ENCODE measurements at regions not wholly inside any gene's neighbourhood (a gene's known extent, or its start where the extent isn't known, plus 50 kb on each side); places are given as distances from the start of the nearest gene placed in this dataset.

DNA sequence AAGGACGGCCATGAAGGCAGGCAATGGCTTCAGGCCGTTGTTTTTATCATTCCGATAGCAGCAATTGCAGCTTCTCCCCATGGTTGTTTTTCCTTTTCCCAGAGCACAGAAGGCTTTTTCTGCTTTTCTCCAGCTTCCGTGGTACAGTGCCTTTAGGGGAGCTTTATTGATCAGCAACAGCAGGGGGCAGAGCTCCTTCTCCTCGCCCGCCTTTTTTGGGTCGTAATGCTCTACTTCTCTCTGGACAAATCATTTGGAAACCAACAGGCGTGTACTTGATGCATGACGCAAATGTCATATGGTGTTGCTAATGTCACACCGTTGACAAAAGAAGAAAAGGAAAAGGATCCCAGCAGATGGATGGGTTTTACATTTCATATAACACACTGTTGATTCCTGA is 79.7 kb upstream of the SNRK start:
- no peak for DNase-seq

DNA sequence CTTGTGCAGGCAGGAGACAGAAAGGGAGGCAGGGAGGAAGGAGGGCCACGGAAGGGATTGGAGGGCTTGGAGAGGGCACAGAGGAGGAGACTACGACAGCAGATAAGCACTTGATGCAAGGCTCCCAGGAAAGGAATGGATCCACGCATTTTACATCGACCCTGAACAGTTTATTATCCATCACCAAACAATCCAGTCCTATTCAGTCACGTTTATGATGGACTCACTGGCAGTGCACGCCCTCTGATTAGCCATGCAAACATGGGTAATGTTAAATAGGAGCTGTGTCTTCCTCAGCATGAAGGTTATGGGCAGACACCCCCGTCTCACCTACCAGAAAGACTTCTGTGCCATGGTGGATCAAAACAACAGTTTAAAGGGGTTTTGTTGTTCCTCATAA is 80.2 kb upstream of the SNRK start:
- no peak for DNase-seq

DNA sequence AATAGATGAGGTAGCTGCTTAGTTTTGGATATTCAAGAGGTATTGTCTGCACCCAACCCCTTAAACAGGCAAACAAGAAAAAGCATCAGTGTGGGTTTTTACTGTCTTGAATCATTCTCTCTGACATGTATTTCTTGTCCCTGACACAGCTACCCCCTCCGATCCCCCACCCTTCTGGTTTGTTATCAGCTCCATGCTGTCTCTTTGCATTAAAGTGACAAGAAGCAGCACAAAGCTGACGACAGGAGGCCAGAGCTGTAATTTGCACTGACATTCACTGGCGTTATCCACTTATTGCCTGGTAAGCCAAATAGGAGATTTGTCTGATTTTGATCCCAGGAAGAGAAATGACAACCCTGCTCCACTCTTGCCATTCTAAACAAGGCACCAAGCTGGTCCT is 83.3 kb upstream of the SNRK start:
- no peak for DNase-seq

DNA sequence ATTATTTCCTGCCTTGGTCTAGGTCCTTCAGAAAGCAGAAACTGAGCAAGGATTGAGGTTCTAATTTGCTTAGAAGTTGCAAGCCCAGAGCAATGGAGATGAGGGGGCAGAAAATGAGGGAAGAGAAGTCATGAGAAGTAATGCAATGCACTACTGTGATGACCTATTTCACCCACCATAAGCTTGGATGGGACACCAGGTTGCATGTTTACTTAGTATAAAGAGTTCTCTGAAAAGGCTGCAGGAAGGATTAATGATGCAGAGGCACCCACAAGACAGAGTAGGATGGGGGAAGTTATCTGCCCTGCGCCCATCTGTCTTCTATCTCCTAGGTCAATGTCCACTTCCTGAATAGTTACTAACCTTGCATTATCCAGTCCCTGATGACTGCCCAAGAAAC is 84.8 kb upstream of the SNRK start:
- DNase-seq = no peak

DNA sequence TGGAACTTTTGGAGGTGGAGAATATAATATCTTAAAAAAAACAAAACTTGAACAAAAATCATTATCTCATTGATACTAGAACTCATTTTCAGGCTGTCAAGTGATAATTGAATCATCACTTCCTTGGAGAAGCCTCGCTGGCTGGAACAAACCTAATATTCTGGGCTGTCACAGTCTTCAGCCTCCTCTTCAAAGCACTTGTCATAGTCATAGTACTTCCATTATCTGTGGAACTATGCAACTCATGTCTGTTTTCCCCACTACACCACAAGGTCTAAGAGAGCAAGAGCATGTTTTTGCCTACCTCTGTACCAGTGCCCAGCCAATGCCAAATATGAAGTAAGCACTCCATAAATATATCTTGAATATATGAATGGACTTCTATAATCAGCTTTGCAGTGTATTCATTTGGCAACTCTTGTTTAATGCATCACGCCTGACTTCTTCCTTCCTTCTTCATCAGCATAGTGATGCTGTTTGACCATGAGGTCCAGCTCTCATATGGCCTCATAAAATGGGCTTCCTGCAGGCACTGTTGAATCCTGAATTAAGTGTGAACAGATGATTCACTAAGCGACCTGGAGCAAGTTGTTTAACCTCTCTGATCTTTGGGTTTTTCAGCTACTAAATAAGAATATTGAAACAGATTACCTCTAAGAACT is 86.6 kb upstream of the SNRK start:
- DNase-seq = no peak

DNA sequence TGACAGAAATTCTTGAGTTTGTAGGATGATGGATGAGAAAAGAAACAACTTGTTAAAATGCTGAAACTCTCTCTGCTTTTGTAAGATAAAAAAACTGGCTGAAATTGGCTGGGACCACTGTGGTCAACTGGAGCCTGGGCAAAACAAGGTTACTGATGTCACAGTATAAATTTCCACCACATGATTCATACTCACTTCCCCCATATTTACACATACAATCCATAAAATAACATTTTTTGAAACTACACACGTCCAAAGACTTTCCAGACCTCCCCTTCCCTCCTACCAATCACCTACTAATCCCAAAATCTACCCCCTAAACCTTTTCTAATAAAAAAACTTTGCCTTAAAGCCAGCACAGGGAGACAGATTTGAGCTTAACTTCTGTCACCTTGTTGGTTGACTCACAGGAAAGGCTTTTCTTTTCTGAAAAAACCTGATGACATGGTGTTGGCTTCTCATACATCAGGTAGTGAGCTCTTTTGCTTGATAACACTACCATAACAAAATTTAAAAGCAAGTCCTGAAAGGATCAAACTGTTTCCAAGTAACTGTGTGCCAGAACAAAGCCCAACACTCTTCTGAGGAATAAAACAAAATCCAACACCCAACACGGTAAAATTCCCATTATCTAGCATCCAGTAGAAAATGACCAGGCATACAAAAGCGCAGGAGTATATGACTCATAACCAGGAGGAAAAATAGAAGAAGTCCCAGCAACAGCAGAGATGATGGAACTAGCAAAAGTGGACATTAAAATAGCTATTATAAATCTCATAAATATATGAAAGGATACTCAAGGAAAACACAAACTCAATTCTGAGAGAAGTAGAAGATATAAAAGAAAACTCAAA is 87.3 kb upstream of the SNRK start:
- DNase-seq = no peak

DNA sequence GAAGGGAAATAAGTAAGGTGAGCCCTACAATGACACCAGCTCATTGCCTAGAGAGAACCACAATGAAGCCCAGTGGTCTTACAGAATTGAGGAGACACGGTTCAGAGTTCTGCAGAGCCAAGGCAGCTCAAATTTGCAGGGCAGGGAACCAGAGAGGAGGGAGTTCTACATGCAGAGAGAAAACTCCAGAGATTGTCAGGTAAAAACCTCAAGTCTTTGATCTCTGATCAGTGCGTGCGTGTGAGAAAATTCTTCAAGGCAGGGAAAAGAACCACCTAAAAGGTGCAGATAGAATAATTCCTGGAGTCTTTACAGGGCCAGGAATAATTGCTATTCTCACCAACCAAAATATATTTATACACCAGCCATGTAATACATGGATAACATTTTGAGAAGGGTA is 88.0 kb upstream of the SNRK start:
- DNase-seq = no peak

DNA sequence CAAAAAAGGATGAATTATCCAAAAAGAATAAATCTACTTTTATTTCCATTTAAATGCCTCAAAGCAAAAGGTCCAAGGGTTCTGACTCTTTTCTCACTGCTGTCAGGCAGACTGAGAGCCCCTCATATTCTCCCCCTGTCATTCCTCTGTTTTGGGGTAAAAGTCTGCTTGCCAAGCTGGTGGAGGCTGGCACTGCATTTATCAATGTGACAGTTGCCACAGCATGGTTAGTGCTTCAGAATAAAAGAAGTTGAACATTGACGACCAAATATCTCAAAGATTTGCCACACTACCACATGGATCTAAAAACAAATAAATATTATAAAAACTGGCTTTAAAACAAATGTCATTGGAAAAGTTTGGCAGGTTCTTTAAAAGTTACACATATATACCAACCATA is 89.2 kb upstream of the SNRK start:
- DNase-seq = no peak

DNA sequence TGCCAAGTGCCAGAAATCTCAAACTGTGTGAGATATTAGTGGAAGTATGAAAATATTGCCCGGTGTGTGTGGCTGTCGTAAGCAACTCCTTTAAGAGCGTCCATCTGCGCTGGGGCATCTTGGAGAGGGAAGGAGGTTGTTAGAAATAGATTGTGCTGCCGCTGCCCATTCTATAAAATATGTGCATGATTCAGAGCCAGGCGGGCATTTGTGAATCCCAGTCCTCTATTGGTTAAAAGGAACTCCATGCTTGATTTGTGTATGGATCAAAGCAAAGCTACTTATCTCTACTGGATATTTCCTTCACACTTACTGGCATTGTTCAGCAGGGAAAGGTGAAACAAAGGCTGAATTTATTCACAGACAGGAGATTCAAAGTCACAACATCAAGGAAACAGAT is 89.6 kb upstream of the SNRK start:
- no peak for DNase-seq

DNA sequence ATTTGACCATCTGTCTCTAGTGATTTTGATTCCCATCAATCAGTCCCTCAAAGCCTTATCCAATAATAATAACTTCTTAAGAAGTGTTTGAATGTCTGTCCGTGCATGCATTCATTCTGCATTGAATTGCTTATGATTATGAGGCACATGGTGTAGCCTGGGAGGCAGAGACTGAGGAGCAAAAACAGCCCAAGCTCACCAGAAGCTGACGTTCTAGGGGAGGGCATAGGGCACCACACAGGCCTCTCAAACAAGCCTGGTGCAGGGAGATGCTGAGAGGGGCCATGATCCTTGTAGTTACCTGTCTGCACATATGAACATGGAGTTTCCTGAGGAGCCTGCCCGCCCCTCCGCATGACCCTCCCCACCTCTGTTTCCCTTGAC is 89.2 kb upstream of the POMGNT2 start:
- no peak for DNase-seq

DNA sequence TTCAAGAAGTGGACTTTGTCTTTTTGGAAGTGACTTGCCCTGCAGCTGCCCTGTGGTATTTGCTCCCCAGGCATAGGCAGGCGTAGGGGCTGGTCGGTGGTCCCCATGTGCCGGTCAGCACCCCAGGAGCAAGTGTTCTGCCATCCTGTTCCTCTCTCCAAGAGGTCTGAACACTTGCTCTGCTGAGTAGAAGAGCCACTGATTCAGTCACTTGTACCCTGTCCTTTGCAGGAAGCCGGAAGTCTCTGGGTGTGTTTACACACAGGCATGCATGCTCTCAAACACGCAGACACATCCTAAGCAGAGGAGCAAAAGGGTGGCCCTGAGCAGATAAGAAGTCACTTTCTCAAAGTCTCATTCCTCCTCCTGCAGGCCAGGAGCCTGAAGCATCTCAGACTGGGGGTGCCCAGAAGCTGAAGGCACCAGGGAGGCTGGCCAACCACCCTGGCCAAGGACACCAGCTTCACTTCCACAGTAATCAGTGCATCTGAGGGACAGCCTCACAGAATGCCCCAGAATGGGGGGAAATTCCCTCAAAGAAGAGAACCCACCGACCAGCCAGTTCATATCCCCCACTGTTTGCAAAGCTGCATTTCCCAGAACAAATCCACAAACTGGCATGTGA is 88.7 kb upstream of the POMGNT2 start:
- no peak for DNase-seq

DNA sequence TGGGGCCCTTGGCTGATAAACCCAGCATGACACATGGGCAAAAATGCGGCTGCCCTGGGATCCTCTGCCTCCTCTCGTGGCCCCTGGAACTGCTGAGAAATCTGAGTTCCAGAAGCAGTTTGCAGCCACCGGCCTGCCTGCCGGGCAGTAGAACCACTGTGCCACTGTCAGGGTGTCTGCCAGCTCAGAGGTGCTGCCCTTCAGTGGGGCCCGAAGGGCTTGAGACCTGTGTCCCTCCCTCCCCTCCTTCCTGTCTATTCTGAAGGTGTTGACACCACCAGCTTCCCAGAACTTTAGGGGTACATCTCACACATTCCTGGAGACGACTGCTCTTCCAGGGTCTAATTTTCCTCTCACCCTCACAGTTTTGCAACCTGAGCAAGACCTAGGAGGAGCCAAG is 88.2 kb upstream of the POMGNT2 start:
- DNase-seq = no peak

DNA sequence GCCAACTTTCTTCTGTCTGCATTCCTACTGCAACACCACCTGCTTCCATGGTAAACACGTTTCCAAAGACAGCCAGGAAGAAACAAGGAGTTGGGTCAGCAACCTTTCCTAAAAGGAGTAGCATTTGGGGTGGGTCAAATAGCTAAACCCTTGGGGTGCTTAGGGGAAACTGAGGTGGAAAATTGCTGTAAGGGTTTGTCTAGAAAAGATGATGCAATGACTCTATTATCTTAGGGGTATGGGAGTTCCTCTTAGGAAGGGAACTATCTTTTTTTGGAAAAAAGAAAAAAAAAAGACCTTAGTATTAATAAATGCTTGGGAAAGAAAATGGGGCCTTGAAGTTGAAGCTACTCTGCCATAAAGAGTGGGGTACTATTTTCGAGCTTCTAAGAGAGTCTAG is 86.1 kb upstream of the POMGNT2 start:
- no peak for DNase-seq

DNA sequence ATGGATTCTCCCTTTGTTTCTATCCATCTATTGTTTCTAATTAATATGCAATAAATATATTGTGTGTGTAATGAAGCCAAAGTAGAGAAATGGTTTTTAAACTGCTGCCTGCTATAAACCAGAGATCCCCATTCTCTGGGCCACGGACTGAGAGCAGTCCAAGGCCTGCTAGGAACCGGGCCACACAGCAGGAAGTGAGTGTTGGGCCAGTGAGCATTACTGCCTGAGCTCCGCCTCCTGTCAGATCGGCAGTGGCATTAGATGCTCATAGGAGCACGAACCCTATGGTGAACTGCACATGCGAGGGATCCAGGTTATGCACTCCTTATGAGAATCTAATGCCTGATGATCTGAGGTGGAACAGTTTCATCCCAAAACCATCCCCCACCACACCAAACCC is 85.2 kb upstream of the POMGNT2 start:
- DNase-seq = no peak

DNA sequence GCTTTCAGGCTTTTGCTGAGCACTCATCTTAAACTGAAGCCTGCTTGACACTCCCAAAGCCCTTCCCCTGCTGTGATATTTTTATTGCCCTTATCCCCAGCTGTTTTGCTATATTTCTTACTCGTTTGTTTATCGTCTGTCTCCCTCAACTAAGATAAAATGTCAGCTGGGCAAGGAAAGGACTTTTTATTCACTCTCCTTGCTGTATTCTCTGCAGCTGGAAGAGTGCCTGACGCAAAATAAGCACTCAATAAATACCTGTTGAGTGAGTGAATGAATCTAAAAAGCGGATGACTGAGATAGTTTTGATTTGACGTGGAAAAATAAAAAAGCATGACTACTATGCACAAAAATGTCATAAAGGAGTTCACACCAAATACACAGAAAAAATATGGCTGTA is 84.8 kb upstream of the POMGNT2 start:
- no peak for DNase-seq

DNA sequence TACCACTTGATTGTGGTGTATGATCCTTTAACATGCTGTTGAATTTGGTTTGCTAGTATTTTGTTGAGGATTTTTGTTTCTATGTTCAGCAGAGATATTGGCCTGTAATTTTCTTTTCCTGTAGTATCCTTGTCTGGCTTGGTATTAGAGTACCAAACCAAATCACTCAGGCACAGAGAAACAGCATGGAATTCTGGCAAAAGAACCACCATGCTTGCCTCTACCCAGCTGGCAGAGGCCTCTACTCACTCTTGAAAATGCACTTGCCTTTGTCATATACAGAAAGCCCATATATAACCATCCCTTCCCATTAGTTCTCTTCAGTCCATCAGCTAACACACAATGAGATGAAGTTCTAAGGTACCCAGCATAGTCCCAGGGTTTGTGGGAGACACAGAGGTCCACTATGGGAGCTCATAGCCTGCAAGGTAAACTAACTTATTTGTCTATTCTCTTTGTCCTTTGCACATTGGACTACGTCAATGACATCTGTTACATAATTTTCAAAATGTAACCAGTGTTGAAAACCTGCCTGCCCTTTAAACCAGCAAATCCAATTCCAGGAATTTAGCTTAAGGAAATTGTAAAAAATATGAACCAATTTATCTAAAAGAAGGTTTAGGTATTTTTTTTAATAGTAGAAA is 82.1 kb upstream of the POMGNT2 start:
- DNase-seq = no peak

DNA sequence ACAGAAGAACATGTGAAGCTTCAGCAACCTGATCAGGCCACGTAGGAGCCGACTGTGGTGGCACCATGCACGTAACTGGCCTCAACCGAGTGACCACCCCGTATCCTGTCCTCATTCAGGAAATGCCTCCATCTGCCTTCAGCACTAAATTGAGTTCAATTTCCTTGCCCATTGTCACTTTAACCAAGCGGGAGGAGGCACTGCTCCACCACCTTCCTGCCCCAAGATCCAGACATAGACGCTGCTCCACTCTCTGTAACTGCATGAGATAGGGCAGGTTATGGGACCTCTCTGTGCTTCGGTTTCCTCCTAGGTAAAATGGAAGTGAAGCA is 80.1 kb upstream of the POMGNT2 start:
- no peak for DNase-seq

DNA sequence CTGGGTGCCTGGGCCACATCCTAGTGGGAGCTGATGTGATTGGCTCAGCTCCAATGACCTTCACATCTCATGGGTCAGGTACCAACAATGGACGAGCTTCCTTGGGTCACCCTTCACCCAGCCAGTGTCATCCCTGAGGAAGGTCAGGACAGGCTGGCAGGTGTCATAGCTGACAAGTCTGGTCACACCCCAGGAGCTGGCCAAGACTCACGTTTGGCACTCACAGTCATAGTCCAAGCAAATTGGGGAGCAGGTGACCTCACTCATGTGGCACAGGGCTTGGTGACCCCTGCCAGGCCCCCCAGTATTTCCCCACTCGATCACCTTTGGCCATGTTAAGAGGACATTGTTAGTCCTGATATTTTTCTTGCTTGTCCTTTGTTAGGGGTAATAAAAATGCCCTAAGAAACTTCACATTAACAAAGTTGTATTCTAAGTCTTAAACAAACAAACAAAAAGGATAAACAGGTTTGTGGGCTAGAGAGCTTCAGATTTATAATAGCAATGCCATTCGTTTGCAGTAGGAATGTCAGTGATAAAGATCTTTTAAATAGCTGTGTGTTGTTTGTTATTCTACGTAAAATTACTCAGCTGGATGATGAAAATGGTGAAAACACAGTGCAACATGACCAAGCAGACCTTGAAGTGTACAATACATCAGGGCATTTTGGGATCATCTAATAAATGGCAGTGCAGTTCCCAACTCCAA is 79.5 kb upstream of the POMGNT2 start:
- DNase-seq = no peak

DNA sequence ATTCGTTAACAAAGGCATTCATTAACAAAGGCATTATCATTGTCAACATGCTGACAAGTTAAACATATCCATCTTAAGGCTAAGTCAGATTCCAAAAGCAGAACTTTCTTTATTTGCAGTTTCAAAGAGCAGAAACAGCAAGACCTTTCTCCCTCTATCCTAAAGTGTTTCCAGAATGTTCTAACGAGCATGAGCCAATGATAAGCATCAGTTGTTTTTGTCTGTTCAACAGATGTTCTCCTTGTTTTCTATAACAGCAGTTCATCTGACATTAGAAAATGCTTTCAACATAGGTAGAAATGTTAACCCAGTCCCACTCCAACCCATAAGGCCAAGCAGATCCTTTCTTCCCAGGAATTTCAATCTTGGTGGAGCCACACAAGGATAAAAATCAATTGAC is 77.6 kb upstream of the POMGNT2 start:
- no peak for DNase-seq

DNA sequence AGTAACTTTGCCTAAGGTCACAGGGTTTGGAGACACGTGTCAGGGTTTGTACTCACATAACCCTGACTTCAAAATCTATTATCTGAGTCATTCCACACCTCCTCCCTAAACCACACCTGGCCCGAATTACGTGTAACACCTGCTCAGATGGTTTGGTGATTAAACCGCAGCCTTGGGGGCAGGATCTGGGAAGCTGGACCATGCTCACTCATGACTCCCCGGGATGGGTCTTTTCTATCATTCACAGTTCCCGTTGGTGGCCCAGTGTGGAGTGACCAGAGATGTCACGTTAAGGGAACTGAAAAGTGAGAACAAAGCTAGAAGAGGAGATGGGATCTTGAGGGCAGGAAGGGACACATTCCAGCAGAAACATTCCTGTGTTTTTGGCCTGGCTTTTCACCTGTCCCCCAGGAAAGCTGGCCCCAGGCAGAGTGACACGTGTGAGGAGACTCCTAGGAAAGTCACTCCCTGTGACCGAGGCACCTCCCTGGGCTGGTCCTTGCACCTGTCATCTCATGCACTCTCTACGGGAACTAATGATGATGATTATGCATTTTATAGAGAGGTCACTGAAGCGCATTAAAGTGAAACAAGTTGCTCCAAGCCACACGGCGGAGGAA is 75.4 kb upstream of the POMGNT2 start:
- peak; percentile 40 for DNase-seq

DNA sequence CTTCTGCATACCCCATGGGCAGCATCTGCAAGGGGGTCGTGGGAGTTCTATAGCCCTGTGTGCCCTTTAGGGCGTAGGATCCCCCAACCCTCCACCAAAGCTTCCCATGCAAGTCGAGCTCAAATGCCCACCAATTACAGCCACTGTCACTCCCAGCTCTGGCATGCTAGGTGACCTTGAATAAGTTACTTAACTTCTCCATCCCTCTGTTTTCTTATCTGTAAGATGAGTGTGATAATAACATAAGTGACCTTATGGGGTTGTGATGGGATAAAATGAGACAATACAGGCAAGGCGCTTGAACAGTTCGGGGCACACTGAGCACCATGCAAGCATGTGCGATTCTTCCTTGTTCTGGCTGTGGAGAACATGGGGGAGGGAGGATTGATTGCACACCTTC is 74.8 kb upstream of the POMGNT2 start:
- DNase-seq = no peak

DNA sequence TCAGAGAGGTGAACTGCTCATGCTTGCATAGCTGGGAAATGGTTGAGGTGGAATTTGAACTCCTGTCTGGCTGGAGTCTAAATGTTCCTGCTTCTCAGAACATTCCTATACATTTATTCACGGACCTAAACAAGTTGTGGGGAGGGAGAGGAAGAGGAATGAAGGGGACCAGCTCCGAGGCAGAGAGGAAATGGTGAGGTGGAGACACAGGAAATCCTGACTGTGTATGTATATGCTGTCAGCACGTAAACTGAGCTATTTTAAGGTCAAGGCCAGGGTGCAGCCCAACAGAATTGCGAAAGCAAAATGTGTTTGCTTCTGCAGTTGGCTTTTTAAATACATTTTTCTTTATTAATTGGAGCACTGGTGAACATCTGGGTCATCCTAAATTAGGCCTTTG is 74.1 kb upstream of the POMGNT2 start:
- DNase-seq = no peak

DNA sequence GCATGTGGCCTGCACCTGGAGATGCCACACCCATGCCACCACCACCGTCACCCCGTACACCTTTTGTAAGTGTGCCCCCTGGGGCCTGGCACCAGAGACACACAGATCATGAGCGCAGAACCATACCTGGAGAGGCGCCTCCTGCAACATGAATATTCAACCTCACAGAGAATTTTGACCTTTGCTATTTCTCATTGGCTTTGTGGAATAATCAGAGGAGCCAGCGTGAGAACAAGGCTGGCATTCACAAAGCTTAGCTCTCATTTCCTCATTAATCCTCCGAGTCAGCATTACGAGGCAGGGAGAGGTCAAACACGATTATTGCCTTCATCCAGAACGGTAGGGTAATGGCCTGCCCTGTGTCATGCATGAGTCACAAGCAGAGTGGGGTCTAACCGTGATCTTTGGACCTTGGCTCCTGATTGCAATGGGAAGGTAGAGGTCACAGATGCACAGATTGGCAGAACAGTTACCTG is 73.0 kb upstream of the POMGNT2 start:
- DNase-seq = no peak

Data from activated naive CD4-positive, alpha-beta T cell treated with anti-CD3 and anti-CD28 coated beads, Interleukin-2, amount 50 U/mL, for 16 hours (primary cell).